Vagina (tissue), 2 donors: ENCODE measurements at regions not wholly inside any gene's neighbourhood (a gene's known extent, or its start where the extent isn't known, plus 50 kb on each side); places are given as distances from the start of the nearest gene placed in this dataset.

Source experiments
- DNase-seq, 2 donors: peaks; one replicate each; pipeline ENCODE4 v3.0.0-alpha.2; 2017; ENCODE audit errors: extremely low spot score in 2 of 2
- H3K27ac ChIP-seq: fragments of 200-600 bp; sonication (generic); one replicate; pipeline ENCODE4 v1.5.1; 2019
- H3K27me3 ChIP-seq: fragments of 200-600 bp; sonication (generic); one replicate; pipeline ENCODE4 v1.5.1; 2019
- H3K36me3 ChIP-seq, 2 donors: fragments of 200-600 bp; sonication (generic); one replicate each; pipeline ENCODE4 v1.5.1; 2017 to 2019
- H3K4me1 ChIP-seq: fragments of 200-600 bp; sonication (generic); one replicate; pipeline ENCODE4 v1.5.1; 2019
- H3K4me3 ChIP-seq, 2 donors: fragments of 200-600 bp; sonication (generic); 1 replicate in 1 of 2; 2 replicates in 1 of 2; pipeline ENCODE4 v1.5.1; 2016 to 2019
- H3K9me3 ChIP-seq: fragments of 200-600 bp; sonication (generic); one replicate; pipeline ENCODE4 v1.5.1; 2019
- POLR2A ChIP-seq, 2 donors: fragments of 450-650 bp; IDR thresholded peaks; one replicate each; pipeline ENCODE4 v1.6.1; 2017; ENCODE audit warnings: antibody characterized with exemption in 2 of 2, mild to moderate bottlenecking in 2 of 2, moderate library complexity in 2 of 2
- POLR2AphosphoS5 ChIP-seq, 2 donors: sonication (generic); formaldehyde crosslinking; IDR thresholded peaks; one replicate each; pipeline ENCODE4 v1.9.0; 2017; ENCODE audit warnings: antibody characterized with exemption in 2 of 2, mild to moderate bottlenecking in 2 of 2, low read depth in 1 of 2; ENCODE audit not compliant: insufficient read depth in 1 of 2
- intact Hi-C: fragments of 100-400 bp; cut with DNase I; formaldehyde crosslinking; loops from one replicate; pipeline ENCODE4 v1.15.1; 2023
- TF ChIP-seq, protein P1 (sequence below), 3 experiments: fragments of 450-650 bp in 2 of 3; fragments of 200-600 bp in 1 of 3; sonication (generic) in 1 of 3; IDR thresholded peaks; one replicate each; pipeline ENCODE4 v1.5.1; 2017 to 2019; ENCODE audit warnings: antibody characterized with exemption in 3 of 3, mild to moderate bottlenecking in 2 of 3, moderate library complexity in 2 of 3

DNA sequence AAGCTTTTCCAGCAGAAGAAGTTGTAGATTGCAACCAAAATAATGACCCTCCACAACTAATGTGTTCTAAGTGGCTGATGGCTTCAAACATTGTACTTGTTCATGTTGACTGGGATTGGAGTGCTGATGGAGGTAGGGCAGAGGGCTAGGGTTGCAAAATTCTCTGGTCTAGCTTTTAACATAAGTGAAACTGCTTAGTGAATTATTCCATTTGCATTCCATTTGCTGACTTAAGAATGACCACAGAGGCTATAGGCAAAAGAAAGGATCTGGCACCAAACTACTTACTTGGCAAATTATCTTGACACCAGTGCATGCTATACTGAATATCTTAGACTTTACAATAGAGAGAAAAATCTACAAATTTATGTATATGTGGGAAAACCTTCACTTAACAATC, 287.0 kb downstream of the FGF9 start:
- no peaks in the 10 kb centered on the region for H3K9me3 ChIP-seq
- H3K27ac ChIP-seq: no peak overlapping the region
- TF ChIP-seq, protein P1, sequence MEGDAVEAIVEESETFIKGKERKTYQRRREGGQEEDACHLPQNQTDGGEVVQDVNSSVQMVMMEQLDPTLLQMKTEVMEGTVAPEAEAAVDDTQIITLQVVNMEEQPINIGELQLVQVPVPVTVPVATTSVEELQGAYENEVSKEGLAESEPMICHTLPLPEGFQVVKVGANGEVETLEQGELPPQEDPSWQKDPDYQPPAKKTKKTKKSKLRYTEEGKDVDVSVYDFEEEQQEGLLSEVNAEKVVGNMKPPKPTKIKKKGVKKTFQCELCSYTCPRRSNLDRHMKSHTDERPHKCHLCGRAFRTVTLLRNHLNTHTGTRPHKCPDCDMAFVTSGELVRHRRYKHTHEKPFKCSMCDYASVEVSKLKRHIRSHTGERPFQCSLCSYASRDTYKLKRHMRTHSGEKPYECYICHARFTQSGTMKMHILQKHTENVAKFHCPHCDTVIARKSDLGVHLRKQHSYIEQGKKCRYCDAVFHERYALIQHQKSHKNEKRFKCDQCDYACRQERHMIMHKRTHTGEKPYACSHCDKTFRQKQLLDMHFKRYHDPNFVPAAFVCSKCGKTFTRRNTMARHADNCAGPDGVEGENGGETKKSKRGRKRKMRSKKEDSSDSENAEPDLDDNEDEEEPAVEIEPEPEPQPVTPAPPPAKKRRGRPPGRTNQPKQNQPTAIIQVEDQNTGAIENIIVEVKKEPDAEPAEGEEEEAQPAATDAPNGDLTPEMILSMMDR (IDR thresholded peaks at IDR 0.05): no peak
- TF ChIP-seq POLR2AphosphoS5 (IDR thresholded peaks at IDR 0.05; ENCODE audit: insufficient read depth in 1 of 2, low read depth in 1 of 2): no peak
- H3K27me3 ChIP-seq: no peaks in the 10 kb centered on the region
- no peaks in the 10 kb centered on the region for H3K36me3 ChIP-seq
- H3K4me1 ChIP-seq: no peaks in the 10 kb centered on the region
- intact Hi-C loops: no loop called here
- no peak overlapping the region for H3K4me3 ChIP-seq
- DNase-seq: no peak

DNA sequence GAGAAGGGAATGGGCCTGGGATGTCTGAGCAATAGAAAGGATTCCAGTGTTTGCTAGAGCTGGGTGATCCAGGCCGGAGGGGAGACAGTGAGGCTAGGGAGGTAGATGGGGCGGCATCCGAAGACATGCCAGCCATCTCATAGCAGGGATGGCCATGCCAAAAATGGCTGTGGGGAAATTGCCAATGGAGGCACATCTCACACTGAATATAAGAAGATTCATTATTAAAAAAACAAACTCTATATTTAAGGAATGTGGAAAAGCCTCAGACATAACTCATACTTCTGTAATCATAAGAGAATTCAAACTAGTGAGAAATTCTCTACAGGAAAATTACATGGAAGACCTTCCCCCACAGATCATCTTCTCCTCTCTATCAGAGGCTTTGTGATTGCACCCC, 289.2 kb downstream of the FGF9 start:
- intact Hi-C loops: no loop called here
- DNase-seq: no peak
- H3K4me3 ChIP-seq: no peak overlapping the region
- no peaks in the 10 kb centered on the region for H3K9me3 ChIP-seq
- no peaks in the 10 kb centered on the region for H3K27me3 ChIP-seq
- H3K4me1 ChIP-seq: no peaks in the 10 kb centered on the region
- TF ChIP-seq, protein P1 (IDR thresholded peaks at IDR 0.05): no peak
- TF ChIP-seq POLR2A (IDR thresholded peaks at IDR 0.05) (no peak), POLR2AphosphoS5 (IDR thresholded peaks at IDR 0.05; ENCODE audit: insufficient read depth in 1 of 2, low read depth in 1 of 2) (no peak)
- H3K27ac ChIP-seq: no peak overlapping the region
- no peaks in the 10 kb centered on the region for H3K36me3 ChIP-seq

DNA sequence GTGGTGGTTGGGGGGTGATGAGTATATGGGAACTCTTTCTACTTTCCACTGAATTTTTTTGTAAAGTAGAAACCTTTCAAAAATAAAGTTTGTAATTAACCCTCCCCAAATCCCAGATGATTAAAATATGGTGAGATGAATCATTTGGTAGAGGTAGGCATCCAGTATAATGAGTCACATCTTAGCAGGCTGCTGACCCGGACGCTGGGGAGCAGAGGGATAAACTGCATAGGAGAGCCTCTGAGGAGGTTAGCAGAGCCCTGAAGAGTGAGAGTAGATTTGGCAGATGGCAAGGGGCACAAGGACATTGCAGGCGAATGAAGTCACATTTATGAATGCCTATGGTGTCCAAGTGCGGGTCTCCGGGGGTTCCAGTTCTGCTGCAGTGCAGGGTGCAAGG, 293.8 kb downstream of the FGF9 start:
- DNase-seq: no peak

DNA sequence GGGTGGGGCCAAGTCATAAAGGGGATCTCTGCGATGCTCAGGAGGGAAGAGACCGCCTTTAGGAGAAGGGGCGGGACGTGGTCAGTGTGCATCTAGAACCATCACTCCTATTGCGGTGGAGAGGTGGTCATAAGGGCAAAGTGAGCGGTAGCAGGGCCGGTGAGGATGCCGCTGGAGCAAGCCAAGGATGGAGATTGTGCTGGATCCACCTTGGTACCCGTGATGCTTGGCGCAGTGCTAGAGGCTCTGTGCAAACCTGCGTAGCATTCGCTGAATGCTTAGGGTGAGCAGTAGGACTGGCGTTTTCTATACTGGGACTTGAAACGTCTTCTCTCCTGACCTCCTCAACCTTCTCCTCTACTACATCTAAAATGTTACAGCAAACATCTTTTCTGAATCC, 294.2 kb downstream of the FGF9 start:
- H3K4me1 ChIP-seq: no peaks in the 10 kb centered on the region
- DNase-seq: no peak
- no peaks in the 10 kb centered on the region for H3K27me3 ChIP-seq
- TF ChIP-seq POLR2AphosphoS5 (IDR thresholded peaks at IDR 0.05; ENCODE audit: insufficient read depth in 1 of 2, low read depth in 1 of 2): no peak
- TF ChIP-seq, protein P1 (IDR thresholded peaks at IDR 0.05): no peak
- no peak for TF ChIP-seq POLR2A (IDR thresholded peaks at IDR 0.05)
- H3K4me3 ChIP-seq: no peak overlapping the region
- H3K36me3 ChIP-seq: no peaks in the 10 kb centered on the region
- intact Hi-C loops: no loop called here
- H3K27ac ChIP-seq: no peak overlapping the region
- H3K9me3 ChIP-seq: no peaks in the 10 kb centered on the region

More for the DNA sequence above, 293.8 kb downstream of the FGF9 start:
- Histone ChIP-seq H3K4me3 (no peak overlapping the region), H3K27ac (no peak overlapping the region), H3K27me3 (no peaks in the 10 kb centered on the region), H3K9me3 (no peaks in the 10 kb centered on the region), H3K36me3 (no peaks in the 10 kb centered on the region), H3K4me1 (no peaks in the 10 kb centered on the region)
- intact Hi-C loops: no loop called here
- TF ChIP-seq POLR2AphosphoS5 (IDR thresholded peaks at IDR 0.05; ENCODE audit: insufficient read depth in 1 of 2, low read depth in 1 of 2): no peak
- no peak for TF ChIP-seq POLR2A (IDR thresholded peaks at IDR 0.05)
- TF ChIP-seq, protein P1 (IDR thresholded peaks at IDR 0.05): no peak

DNA sequence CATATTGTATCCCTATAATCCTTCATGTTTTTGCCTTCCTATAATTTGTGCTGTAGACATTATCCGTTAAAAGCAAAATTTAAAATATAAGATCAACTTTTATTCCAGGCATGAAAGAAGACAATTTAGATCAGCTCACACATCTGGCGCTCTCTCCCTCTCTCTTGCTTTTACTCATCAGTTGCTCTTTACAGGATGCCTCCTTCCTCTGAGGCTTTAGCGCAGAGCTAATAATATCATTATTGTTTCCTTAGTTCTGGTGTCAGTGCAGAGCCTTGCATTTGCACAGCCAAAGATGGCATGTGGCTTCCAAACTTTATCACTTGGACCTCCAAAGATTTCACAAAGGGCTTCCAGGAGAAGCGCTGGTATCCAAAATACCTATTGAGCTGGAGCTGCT, 295.1 kb downstream of the FGF9 start:
- Histone ChIP-seq H3K9me3 (no peaks in the 10 kb centered on the region), H3K4me3 (no peak overlapping the region), H3K4me1 (no peaks in the 10 kb centered on the region), H3K36me3 (no peaks in the 10 kb centered on the region), H3K27me3 (no peaks in the 10 kb centered on the region), H3K27ac (no peak overlapping the region)
- intact Hi-C loops: no loop called here
- no peak for TF ChIP-seq POLR2AphosphoS5 (IDR thresholded peaks at IDR 0.05; ENCODE audit: insufficient read depth in 1 of 2, low read depth in 1 of 2)
- TF ChIP-seq, protein P1 (IDR thresholded peaks at IDR 0.05): no peak
- no peak for TF ChIP-seq POLR2A (IDR thresholded peaks at IDR 0.05)
- DNase-seq: no peak
